CD14-positive monocyte (primary cell): ENCODE measurements at regions not wholly inside any gene's neighbourhood (a gene's known extent, or its start where the extent isn't known, plus 50 kb on each side); places are given as distances from the start of the nearest gene placed in this dataset.
"Not testable (repeated sequence)": the region's sequence is repeated elsewhere in the genome, so short reads cannot be mapped to it uniquely, and the experiment has no call there.

Source experiments
- DNase-seq, 3 donors: peaks; one replicate each; pipeline ENCODE4 v3.0.0-alpha.2; 2011 to 2022
- H2AFZ ChIP-seq: 2 replicates; pipeline ENCODE4 v1.6.0; 2012; ENCODE audit warnings: mild to moderate bottlenecking, low read depth, low read length, inconsistent platforms; ENCODE audit not compliant: insufficient read depth, poor library complexity, severe bottlenecking
- H3K27ac ChIP-seq, 2 donors: 1 replicate in 1 of 2; 2 replicates in 1 of 2; pipeline ENCODE4 v1.5.1; 2012 to 2013; ENCODE audit warnings: low read length in 2 of 2, control low read depth in 1 of 2, inconsistent platforms in 1 of 2, low read depth in 1 of 2, mild to moderate bottlenecking in 1 of 2
- H3K27me3 ChIP-seq, 2 donors: one replicate each; pipeline versions ENCODE4 v1.6.0 to v1.6.1; 2011 to 2013; ENCODE audit warnings: low read length in 2 of 2; ENCODE audit not compliant: control insufficient read depth in 2 of 2, insufficient read depth in 2 of 2
- H3K36me3 ChIP-seq, 2 donors: replicated peaks in 1 of 2; 1 replicate in 1 of 2; 2 replicates in 1 of 2; pipeline versions ENCODE4 v1.5.1 to v1.6.1; 2012 to 2013; ENCODE audit warnings: low read length in 2 of 2, control low read depth in 1 of 2, inconsistent platforms in 1 of 2, mild to moderate bottlenecking in 1 of 2; ENCODE audit not compliant: insufficient read depth in 2 of 2, control insufficient read depth in 1 of 2
- H3K4me1 ChIP-seq, 2 donors: 1 replicate in 1 of 2; 2 replicates in 1 of 2; pipeline versions ENCODE4 v1.5.1 to v1.6.1; 2012 to 2013; ENCODE audit warnings: low read length in 2 of 2, control low read depth in 1 of 2, inconsistent platforms in 1 of 2, mild to moderate bottlenecking in 1 of 2, moderate library complexity in 1 of 2; ENCODE audit not compliant: insufficient read depth in 2 of 2, control insufficient read depth in 1 of 2
- H3K4me2 ChIP-seq: replicated peaks from 2 replicates; pipeline ENCODE3; 2012; ENCODE audit warnings: low read length, moderate library complexity, mild to moderate bottlenecking; ENCODE audit not compliant: poor library complexity, severe bottlenecking; ENCODE audit errors: extremely low read depth
- H3K4me3 ChIP-seq, 3 experiments: fragments of 200-600 bp in 1 of 3; sonication (generic) in 1 of 3; replicated peaks in 1 of 3; 1 replicate in 2 of 3; 2 replicates in 1 of 3; pipeline ENCODE4 v1.5.1; 2011 to 2013; ENCODE audit warnings: low read length in 3 of 3, mild to moderate bottlenecking in 3 of 3, control low read depth in 2 of 3, low read depth in 2 of 3, inconsistent platforms in 1 of 3, moderate library complexity in 1 of 3
- H3K79me2 ChIP-seq: 2 replicates; pipeline ENCODE4 v1.6.0; 2012; ENCODE audit warnings: mild to moderate bottlenecking, control low read depth, inconsistent platforms, low read length, moderate library complexity; ENCODE audit not compliant: insufficient read depth
- H3K9ac ChIP-seq: 2 replicates; pipeline ENCODE4 v1.6.0; 2017; ENCODE audit warnings: low read length, mild to moderate bottlenecking; ENCODE audit not compliant: insufficient read depth, poor library complexity, severe bottlenecking
- H3K9me3 ChIP-seq, 2 donors: replicated peaks in 1 of 2; 1 replicate in 1 of 2; 2 replicates in 1 of 2; pipeline versions ENCODE4 v1.5.1 to v1.6.1; 2012 to 2013; ENCODE audit warnings: low read length in 2 of 2, control low read depth in 1 of 2; ENCODE audit not compliant: control insufficient read depth in 1 of 2, insufficient read depth in 1 of 2
- H4K20me1 ChIP-seq: 2 replicates; pipeline ENCODE4 v1.6.0; 2012; ENCODE audit warnings: mild to moderate bottlenecking, low read length, control low read depth, moderate library complexity; ENCODE audit not compliant: insufficient read depth
- H3K27ac Mint-ChIP-seq, 7 donors: one replicate each; pipeline ENCODE4 v1.8.0; 2020; ENCODE audit warnings: mild to moderate bottlenecking in 7 of 7, mixed read lengths in 7 of 7, moderate library complexity in 6 of 7, inconsistent platforms in 2 of 7
- H3K27me3 Mint-ChIP-seq, 3 donors: one replicate each; pipeline ENCODE4 v1.8.0; 2021 to 2022; ENCODE audit warnings: low read depth in 3 of 3, mild to moderate bottlenecking in 3 of 3, mixed read lengths in 3 of 3, moderate library complexity in 3 of 3, inconsistent platforms in 1 of 3
- H3K36me3 Mint-ChIP-seq, 2 donors: one replicate each; pipeline ENCODE4 v1.8.0; 2020; ENCODE audit warnings: mixed read lengths in 2 of 2, inconsistent platforms in 1 of 2, mild to moderate bottlenecking in 1 of 2
- H3K4me1 Mint-ChIP-seq: one replicate; pipeline ENCODE4 v1.8.0; 2020; ENCODE audit warnings: mild to moderate bottlenecking, mixed read lengths
- H3K4me3 Mint-ChIP-seq, 2 donors: one replicate each; pipeline ENCODE4 v1.8.0; 2020; ENCODE audit warnings: mild to moderate bottlenecking in 2 of 2, mixed read lengths in 2 of 2, moderate library complexity in 1 of 2
- H3K9me3 Mint-ChIP-seq, 7 donors: one replicate each; pipeline ENCODE4 v1.8.0; 2020 to 2022; ENCODE audit warnings: mixed read lengths in 7 of 7, mild to moderate bottlenecking in 6 of 7, moderate library complexity in 6 of 7, inconsistent platforms in 2 of 7
- WGBS: methylation state at CpG from one replicate; pipeline ENCODE4 v1.1.5; 2013; ENCODE audit warnings: missing lambda C conversion rate; ENCODE audit not compliant: insufficient coverage; 5-methylcytosine and 5-hydroxymethylcytosine counted together
- intact Hi-C, 2 donors: fragments of 100-400 bp; cut with micrococcal nuclease; formaldehyde crosslinking; loops; one replicate each; pipeline versions ENCODE4 v1.15.0 to v1.15.1; 2023
- TF ChIP-seq, protein P1 (sequence below): fragments of 200-600 bp; IDR thresholded peaks from one replicate; pipeline ENCODE4 v1.8.0; 2022; ENCODE audit warnings: antibody characterized with exemption, mild to moderate bottlenecking

- no peak for DNase-seq
- Mint-ChIP-seq H3K27me3 (no peaks in the 10 kb centered on the region), H3K36me3 (no peaks in the 10 kb centered on the region), H3K4me3 (no peak overlapping the region), H3K4me1 (peaks cover 4% of the 10 kb centered on the region), H3K9me3 (no peaks in the 10 kb centered on the region), H3K27ac (no peak overlapping the region)
- 96% methylated on average over 4 of the region's 8 CpGs for WGBS
- Histone ChIP-seq H3K79me2 (no peaks in the 10 kb centered on the region), H3K9ac (no peak overlapping the region), H3K4me2 (no peak overlapping the region), H3K4me1 (no peaks in the 10 kb centered on the region), H3K27me3 (no peaks in the 10 kb centered on the region), H3K36me3 (no peaks in the 10 kb centered on the region), H3K9me3 (no peaks in the 10 kb centered on the region), H3K27ac (no peak overlapping the region), H2AFZ (no peak overlapping the region), H4K20me1 (no peaks in the 10 kb centered on the region), H3K4me3 (no peak overlapping the region)
- intact Hi-C loops: no loop called here
- TF ChIP-seq, protein P1, sequence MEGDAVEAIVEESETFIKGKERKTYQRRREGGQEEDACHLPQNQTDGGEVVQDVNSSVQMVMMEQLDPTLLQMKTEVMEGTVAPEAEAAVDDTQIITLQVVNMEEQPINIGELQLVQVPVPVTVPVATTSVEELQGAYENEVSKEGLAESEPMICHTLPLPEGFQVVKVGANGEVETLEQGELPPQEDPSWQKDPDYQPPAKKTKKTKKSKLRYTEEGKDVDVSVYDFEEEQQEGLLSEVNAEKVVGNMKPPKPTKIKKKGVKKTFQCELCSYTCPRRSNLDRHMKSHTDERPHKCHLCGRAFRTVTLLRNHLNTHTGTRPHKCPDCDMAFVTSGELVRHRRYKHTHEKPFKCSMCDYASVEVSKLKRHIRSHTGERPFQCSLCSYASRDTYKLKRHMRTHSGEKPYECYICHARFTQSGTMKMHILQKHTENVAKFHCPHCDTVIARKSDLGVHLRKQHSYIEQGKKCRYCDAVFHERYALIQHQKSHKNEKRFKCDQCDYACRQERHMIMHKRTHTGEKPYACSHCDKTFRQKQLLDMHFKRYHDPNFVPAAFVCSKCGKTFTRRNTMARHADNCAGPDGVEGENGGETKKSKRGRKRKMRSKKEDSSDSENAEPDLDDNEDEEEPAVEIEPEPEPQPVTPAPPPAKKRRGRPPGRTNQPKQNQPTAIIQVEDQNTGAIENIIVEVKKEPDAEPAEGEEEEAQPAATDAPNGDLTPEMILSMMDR: no peak
Measured at GRCh38 chr20:53804920-53805894, 211.6 kb upstream of the ZNF217 start.

- H3K79me2 ChIP-seq, H3K9me3 ChIP-seq, H3K4me1 Mint-ChIP-seq, H3K4me2 ChIP-seq, H3K27ac ChIP-seq, DNase-seq, H3K4me1 ChIP-seq, H3K4me3 ChIP-seq, H3K36me3 Mint-ChIP-seq, H4K20me1 ChIP-seq, H3K27me3 Mint-ChIP-seq, H3K9ac ChIP-seq, H3K4me3 Mint-ChIP-seq, intact Hi-C loops, H3K9me3 Mint-ChIP-seq, H3K36me3 ChIP-seq, H3K27me3 ChIP-seq, H2AFZ ChIP-seq: not testable (repeated sequence)
- H3K27ac Mint-ChIP-seq: peak overlapping the region in 1 of 7 donors; percentile 75
- 96% methylated on average over 4 of the region's 7 CpGs for WGBS
Measured at GRCh38 chr20:53804308-53804707, 210.7 kb upstream of the ZNF217 start.
